Activated T-cell treated with anti-CD3 and anti-CD28 coated beads, Interleukin-2, amount 50 U/mL, for 72 hours (primary cell): ENCODE measurements at regions not wholly inside any gene's neighbourhood (a gene's known extent, or its start where the extent isn't known, plus 50 kb on each side); places are given as distances from the start of the nearest gene placed in this dataset.

Experiments used
- ATAC-seq, 2 donors: fragments of 150-1000 bp; cut with Tn5 transposase; replicated peaks in 1 of 2; 2 replicates each; pipeline ENCODE4 v1.10.0; 2021; ENCODE audit warnings: moderate library complexity in 2 of 2, mild to moderate bottlenecking in 1 of 2
- DNase-seq, 2 donors: peaks; one replicate each; pipeline ENCODE4 v3.0.0; 2021 to 2022; ENCODE audit warnings: mixed read lengths in 1 of 2
- H3K27ac Mint-ChIP-seq: one replicate; pipeline ENCODE4 v1.8.0; 2022; ENCODE audit warnings: mild to moderate bottlenecking, moderate library complexity, mixed read lengths
- H3K27me3 Mint-ChIP-seq: one replicate; pipeline ENCODE4 v1.8.0; 2022; ENCODE audit warnings: low read depth, mixed read lengths
- H3K36me3 Mint-ChIP-seq, 2 donors: one replicate each; pipeline ENCODE4 v1.8.0; 2022; ENCODE audit warnings: mixed read lengths in 2 of 2, mild to moderate bottlenecking in 1 of 2; ENCODE audit not compliant: insufficient read depth in 2 of 2
- H3K4me1 Mint-ChIP-seq: one replicate; pipeline ENCODE4 v1.8.0; 2022; ENCODE audit warnings: low read depth, mixed read lengths
- H3K4me3 Mint-ChIP-seq, 2 donors: one replicate each; pipeline ENCODE4 v1.8.0; 2022; ENCODE audit warnings: mild to moderate bottlenecking in 2 of 2, mixed read lengths in 2 of 2, moderate library complexity in 2 of 2
- H3K9me3 Mint-ChIP-seq, 2 donors: one replicate each; pipeline ENCODE4 v1.8.0; 2022; ENCODE audit warnings: mixed read lengths in 2 of 2

DNA sequence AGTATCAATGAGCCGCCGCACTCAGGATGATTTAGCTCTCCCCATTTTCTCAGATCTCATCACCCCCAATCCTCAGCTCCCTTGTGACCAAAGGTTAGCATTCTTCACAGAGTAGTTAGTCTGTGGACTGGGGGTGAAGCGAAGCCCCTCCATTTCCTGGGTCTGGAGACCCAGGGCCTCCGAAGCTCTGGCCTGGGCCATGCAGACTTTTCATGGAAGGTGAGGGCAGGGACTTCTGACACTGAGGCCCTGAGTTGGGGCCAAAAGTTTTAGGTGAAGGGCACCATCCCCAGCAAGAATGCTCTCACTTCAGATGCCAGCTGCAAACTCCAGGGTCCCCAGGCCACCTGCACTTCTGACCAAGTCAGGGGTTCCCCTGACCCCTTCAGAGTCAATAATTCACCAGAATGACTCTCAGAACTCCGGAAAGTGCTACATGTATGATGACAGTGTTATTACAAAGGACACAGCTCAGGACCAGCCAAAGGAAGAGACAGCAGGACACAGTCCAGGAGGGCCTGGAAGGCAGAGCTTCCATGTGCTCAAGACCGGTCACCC, 65.7 kb upstream of the DUSP22 start:
- Mint-ChIP-seq H3K4me3 (peak overlapping the region; percentile 18 to 84), H3K9me3 (no peaks in the 10 kb centered on the region), H3K36me3 (peaks cover 0 to 3% of the 10 kb centered on the region in 2 donors), H3K27me3 (peaks cover 14% of the 10 kb centered on the region), H3K4me1 (peaks cover 98% of the 10 kb centered on the region), H3K27ac (peak overlapping the region; percentile 18)
- DNase-seq (no peak), ATAC-seq (no peak)

DNA sequence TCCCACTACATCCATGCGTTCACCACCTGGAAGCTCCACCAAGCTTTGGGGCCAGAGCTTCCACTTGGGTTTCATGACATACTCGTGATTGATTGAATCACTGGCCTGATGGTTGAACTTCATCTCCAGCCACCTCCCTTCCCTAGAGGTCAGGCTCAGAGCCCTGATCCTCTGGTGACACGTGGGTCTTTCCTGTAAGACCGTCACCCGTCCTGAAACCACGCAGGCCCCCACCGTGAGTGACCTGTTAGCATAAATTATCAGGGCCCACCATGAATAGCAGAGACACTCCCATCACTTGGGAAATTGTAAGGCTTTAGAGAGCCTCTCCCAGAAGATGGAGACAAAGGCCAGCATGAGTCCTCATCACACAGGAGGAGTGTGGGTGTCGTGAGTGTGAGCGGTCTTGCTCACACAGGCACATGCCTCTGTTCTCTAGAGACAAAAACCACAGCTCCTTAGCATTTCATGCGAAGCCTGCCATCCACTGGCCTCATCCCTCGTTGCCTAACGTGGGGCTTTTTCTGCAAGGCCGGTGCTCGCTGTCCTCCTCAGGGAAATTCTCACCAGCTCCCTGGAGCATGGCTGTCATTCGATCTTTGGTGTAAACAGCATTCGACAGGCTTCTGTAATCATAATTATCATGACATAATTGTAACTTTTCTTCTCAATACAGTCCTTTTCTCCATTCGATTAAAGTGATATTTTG, 65.1 kb upstream of the DUSP22 start:
- peaks cover 14% of the 10 kb centered on the region for H3K27me3 Mint-ChIP-seq
- peaks cover 0 to 3% of the 10 kb centered on the region in 2 donors for H3K36me3 Mint-ChIP-seq
- H3K4me3 Mint-ChIP-seq: peak overlapping the region in 1 of 2 donors; percentile 84

DNA sequence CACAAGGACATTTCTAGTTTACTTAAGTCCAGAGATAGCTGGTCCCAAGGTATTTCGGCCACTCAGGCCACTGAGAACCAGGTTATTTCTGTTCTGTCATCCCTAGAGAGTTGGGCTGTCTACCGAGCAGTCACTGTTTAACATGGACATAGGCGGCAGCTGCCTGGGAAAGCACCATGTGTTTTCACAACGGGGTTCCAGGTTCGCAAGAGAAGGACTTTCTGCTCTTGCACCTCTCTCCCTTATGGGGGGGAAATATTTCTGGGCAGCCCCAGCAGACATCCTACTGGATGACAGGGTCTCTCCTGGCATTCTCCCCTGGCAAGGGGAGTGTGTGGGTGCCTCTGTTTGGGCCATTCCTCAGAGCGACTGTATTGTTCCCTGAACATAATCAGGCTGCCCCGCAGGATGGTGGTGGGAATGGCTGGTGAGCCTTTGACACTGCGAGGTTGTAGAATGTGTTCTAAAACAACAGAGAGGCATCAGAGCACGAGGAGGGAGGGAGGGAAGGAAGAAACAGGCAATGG, 64.4 kb upstream of the DUSP22 start:
- no peak overlapping the region for H3K4me3 Mint-ChIP-seq
- no peak for DNase-seq
- no peak overlapping the region for H3K27ac Mint-ChIP-seq
- peaks cover 0 to 3% of the 10 kb centered on the region in 2 donors for H3K36me3 Mint-ChIP-seq
- H3K27me3 Mint-ChIP-seq: peaks cover 9% of the 10 kb centered on the region
- no peak for ATAC-seq
- H3K9me3 Mint-ChIP-seq: no peaks in the 10 kb centered on the region
- H3K4me1 Mint-ChIP-seq: peaks cover 98% of the 10 kb centered on the region

More for the DNA sequence above, 65.1 kb upstream of the DUSP22 start:
- peaks cover 98% of the 10 kb centered on the region for H3K4me1 Mint-ChIP-seq
- no peaks in the 10 kb centered on the region for H3K9me3 Mint-ChIP-seq
- no peak overlapping the region for H3K27ac Mint-ChIP-seq
- DNase-seq (no peak), ATAC-seq (no peak)

DNA sequence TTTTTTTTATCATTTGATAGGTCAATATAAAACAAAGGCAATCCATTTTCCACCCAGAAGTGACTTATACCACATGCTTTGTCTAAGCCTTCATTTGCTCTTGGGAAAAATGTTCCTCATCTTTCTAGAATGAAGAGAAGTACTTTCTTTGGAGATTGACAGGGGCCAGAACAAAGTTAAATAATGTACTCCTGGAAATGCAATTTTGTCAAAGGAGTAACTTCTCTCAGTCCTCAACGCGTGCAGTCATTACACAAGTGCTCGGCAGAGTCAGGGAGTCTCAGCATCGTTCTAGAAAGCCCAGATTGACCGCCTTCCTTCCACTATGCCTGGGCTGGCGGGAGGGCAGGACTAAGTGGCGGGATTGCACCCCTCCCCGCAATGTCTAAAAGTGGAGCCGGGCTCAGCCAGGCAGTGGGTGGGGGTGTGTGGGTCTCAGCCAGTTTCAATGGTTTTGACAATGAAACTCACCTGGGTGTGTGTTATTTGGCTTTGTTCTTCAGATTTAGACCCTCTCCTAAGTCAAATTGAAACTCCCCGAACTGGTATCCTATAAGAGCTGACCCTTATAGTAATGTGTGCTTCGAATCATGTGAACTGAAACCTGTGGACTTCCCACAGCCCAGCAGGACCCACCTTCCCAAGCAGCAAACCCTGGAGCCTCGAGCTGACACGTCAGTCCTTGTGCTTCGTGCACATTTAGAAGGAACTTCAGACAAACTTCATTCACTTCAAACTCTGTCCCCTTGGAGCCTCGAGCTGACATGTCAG, 63.2 kb upstream of the DUSP22 start:
- ATAC-seq (no peak), DNase-seq (no peak)
- no peak overlapping the region for H3K27ac Mint-ChIP-seq
- no peaks in the 10 kb centered on the region for H3K9me3 Mint-ChIP-seq
- H3K36me3 Mint-ChIP-seq: peaks cover 0 to 3% of the 10 kb centered on the region in 2 donors
- H3K4me1 Mint-ChIP-seq: peaks cover 91% of the 10 kb centered on the region
- H3K4me3 Mint-ChIP-seq: peak overlapping the region in 1 of 2 donors; percentile 32
- no peaks in the 10 kb centered on the region for H3K27me3 Mint-ChIP-seq

DNA sequence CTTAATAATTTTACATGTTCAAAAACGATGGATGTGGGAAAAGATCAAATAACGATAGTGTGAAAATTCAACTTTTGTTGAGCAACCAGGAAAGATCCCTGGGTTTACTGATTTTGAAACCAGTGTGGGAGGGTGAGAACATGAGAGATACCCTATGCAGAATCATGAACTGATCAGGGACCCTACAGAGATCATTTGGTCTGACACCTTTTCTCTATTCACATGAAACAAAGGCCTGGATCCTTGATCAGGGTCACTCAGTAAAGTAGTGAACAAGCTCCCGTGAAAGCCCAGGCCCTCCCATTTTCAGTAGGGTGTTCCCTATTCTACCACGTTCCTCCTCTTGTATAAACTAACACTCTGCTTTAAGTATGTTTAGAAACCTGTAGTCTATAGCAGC, 60.5 kb upstream of the DUSP22 start:
- Mint-ChIP-seq H3K27me3 (no peaks in the 10 kb centered on the region), H3K4me1 (peaks cover 90% of the 10 kb centered on the region), H3K4me3 (no peak overlapping the region), H3K9me3 (no peaks in the 10 kb centered on the region), H3K36me3 (peaks cover 0 to 3% of the 10 kb centered on the region in 2 donors), H3K27ac (no peak overlapping the region)
- peak; percentile 43 to 51 for ATAC-seq
- DNase-seq: no peak

DNA sequence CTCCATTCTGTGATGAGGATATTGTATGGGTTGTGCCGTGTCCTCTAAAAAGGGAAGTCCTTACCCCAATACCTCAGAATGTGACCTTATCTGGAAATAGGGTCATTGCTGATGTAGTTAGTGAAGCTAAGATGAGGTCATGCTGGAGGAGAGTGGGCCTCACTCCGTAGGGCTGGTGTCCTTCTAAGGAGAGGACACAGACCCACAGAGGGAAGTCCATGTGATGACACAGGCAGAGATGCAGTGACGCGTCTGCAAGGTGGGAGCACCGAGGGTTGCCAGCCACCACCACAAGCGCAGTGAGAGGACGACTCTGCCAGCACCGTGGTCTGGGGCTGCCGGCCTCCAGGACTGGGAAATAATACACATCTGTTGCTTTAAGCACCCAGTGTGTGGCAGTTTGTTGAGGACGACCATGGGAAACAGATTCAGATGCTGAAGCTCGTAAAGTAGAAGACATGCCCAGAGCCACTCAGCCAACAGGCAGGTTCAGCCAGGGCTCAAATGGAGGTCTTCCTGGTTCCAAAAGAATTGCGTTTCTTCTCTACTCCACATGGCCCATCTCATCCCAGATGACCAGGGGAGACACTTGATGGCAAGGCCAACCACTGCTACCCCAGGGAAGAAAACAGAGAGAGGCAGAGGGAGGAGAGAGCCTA, 59.2 kb upstream of the DUSP22 start:
- H3K27ac Mint-ChIP-seq: no peak overlapping the region
- no peaks in the 10 kb centered on the region for H3K9me3 Mint-ChIP-seq
- H3K27me3 Mint-ChIP-seq: no peaks in the 10 kb centered on the region
- no peak for ATAC-seq
- H3K4me1 Mint-ChIP-seq: peaks cover 79% of the 10 kb centered on the region
- H3K4me3 Mint-ChIP-seq: no peak overlapping the region
- H3K36me3 Mint-ChIP-seq: no peaks in the 10 kb centered on the region
- DNase-seq: no peak

DNA sequence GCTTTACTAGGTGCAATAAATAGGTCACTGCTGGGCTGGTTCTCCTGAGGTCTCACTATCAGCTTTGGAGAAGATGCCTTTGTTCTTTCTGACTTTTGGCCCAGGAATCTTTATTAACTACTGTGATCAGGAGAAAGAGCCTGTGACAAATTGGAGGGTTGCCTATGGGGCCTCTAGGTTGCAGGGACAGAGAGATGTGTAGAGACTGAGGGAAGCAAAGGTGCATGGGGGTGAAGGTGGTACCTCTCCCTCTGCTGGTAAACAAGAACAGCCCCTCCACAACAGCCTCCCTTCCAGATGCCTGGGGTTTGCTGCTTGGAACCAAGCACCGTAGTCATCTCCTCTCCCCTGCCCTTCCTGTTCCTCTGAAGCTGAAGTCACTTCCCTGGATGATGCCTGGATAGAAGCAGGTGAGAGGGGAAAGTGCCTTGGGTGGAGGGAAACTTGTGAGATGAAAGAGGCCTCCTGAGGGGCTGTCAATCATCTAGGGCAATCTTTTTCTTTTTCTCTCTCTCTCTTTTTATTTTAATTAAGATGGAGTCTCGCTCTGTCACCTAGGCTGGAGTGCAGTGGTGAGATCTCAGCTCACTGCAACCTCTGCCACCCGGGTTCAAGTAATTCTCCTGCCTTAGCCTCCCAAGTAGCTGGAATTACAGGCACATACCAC, 57.4 kb upstream of the DUSP22 start:
- H3K9me3 Mint-ChIP-seq: no peaks in the 10 kb centered on the region
- ATAC-seq (no peak), DNase-seq (no peak)
- peak overlapping the region; percentile 62 to 67 for H3K4me3 Mint-ChIP-seq
- peak overlapping the region; percentile 92 for H3K27ac Mint-ChIP-seq
- H3K36me3 Mint-ChIP-seq: no peaks in the 10 kb centered on the region
- peaks cover 63% of the 10 kb centered on the region for H3K4me1 Mint-ChIP-seq
- no peaks in the 10 kb centered on the region for H3K27me3 Mint-ChIP-seq

DNA sequence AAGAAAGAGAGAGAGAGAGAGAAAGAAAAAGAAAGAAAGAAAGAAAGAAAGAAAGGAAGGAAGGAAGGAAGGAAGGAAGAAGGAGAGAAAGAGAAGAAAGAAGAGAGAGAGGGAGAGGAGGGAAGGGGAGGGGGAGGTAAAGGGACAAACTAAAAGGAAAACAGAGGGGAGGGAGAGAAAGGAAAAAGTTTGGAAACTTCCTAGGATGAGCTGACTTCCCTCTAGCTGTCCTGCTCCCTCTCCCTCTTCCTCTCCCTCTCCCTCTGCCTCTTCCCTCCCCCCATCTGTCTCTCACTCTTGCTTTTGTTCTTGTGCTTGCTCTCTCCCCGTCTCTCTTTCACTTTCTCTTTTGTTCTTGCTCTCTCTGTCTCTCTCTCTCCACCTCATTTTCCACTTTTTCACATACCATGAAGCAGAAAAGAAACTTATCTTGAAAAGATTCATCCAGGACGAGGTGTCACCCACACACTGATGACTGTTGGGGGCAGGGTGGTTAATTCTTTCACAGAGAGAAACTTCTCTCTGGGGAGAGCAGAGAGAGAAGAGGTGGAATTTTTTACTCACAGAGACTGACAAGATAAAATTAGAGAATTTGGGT, 56.4 kb upstream of the DUSP22 start:
- Mint-ChIP-seq H3K27me3 (no peaks in the 10 kb centered on the region), H3K36me3 (no peaks in the 10 kb centered on the region), H3K9me3 (no peaks in the 10 kb centered on the region), H3K4me3 (peak overlapping the region; percentile 62 to 67), H3K4me1 (peaks cover 53% of the 10 kb centered on the region), H3K27ac (peak overlapping the region; percentile 92)
- peak; percentile 91 to 93 for ATAC-seq
- peak; percentile 66 to 73 for DNase-seq

DNA sequence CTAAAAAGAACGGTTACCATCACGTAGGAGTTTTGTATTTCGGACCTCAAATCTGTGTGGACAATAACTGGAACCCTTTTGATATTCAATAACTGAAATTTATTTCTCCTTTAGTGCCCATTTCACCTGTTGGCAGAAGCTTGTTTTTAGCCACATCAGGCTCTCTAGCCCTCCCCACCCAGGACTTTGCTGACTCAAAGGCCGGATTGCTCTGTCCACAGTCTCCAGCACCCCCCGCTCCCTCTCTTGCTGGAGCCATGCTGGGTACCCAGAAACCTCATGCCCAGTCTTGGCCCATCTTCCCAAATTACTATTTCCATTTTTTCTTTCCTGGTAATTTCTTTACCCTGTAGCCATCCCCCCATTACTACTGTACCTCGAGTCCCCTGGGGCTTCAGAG, 55.8 kb upstream of the DUSP22 start:
- peak overlapping the region; percentile 7 to 64 for H3K4me3 Mint-ChIP-seq
- DNase-seq: no peak
- no peaks in the 10 kb centered on the region for H3K27me3 Mint-ChIP-seq
- ATAC-seq: no peak
- H3K4me1 Mint-ChIP-seq: peaks cover 46% of the 10 kb centered on the region
- H3K36me3 Mint-ChIP-seq: no peaks in the 10 kb centered on the region
- H3K27ac Mint-ChIP-seq: peak overlapping the region; percentile 86
- H3K9me3 Mint-ChIP-seq: no peaks in the 10 kb centered on the region

DNA sequence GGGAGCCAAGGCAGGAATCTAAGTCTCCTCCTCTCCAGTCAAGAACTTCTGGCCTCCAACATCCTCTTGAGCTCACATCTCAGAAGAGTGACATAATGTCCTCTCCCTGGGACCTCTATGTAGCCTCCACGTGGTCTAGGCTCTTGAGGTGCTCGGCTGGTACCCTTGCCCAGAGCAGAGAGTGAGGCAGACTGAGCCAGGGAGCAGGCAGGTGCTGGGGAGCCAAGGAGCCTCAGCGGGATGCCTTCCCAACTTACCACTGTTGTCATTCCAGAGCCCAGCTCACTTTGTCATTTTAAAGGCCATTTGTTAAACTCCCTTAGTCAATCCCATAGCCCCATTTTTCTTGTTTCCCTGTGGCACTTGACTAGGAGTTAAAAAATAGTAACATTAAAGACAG, 52.1 kb upstream of the DUSP22 start:
- no peak for ATAC-seq
- no peaks in the 10 kb centered on the region for H3K27me3 Mint-ChIP-seq
- H3K4me1 Mint-ChIP-seq: peaks cover 18% of the 10 kb centered on the region
- no peak for DNase-seq
- no peak overlapping the region for H3K27ac Mint-ChIP-seq
- H3K9me3 Mint-ChIP-seq: peaks cover 0 to 4% of the 10 kb centered on the region in 2 donors
- no peak overlapping the region for H3K4me3 Mint-ChIP-seq
- peaks cover 2 to 3% of the 10 kb centered on the region in 2 donors for H3K36me3 Mint-ChIP-seq

DNA sequence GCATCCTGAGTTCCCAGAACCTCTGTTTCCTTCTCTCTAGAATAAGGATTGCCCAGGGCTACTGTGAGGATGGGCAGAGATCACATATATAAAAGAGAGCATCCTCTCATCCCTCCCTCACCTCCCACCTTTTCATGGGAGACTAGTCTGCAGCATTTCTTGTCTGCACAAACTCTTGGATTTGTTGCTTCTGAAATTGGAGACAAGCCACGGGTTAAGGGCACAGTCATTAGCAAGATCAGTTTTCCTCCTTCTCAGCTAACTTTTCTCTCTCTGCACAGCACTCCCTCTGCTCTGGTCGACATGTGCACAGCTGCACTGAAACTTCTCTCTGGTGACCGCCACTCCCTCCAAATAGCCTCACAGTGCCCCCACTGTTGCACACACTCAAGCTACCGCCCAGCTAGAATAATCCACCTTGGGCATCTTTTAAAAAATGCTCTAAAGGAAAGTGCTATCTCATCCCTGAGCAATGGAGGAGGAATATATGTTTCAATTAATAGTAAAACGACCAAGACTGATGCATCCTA, 50.9 kb upstream of the DUSP22 start:
- Mint-ChIP-seq H3K4me3 (no peak overlapping the region), H3K4me1 (peaks cover 15% of the 10 kb centered on the region), H3K9me3 (peaks cover 0 to 4% of the 10 kb centered on the region in 2 donors), H3K27me3 (no peaks in the 10 kb centered on the region), H3K27ac (no peak overlapping the region), H3K36me3 (peaks cover 2 to 3% of the 10 kb centered on the region in 2 donors)
- no peak for DNase-seq
- no peak for ATAC-seq
